ENCODE measurements at regions not wholly inside any gene's neighbourhood (a gene's known extent, or its start where the extent isn't known, plus 50 kb on each side); places are given as distances from the start of the nearest gene placed in this dataset.

GRCh38 chr22:48761546-48761945 lies 1066.1 kb downstream of the BRD1 start:
- Histone ChIP-seq H3K9me3 (ENCODE audit: control insufficient read depth, insufficient read depth, low read depth, low read length) (no peaks in the 10 kb centered on the region), H3K36me3 (ENCODE audit: control insufficient read depth in 2 of 2, insufficient read depth in 1 of 2, low read length in 2 of 2) (no peaks in the 10 kb centered on the region), H3K27ac (ENCODE audit: extremely low read depth, low read depth, low read length) (no peak overlapping the region), H3K4me3 (ENCODE audit: low read depth, low read length) (no peak overlapping the region), H3K4me1 (ENCODE audit: control insufficient read depth, insufficient read depth, low read length) (no peaks in the 10 kb centered on the region)
- no peak for TF ChIP-seq ZNF223 (tag by site-specific recombination; IDR thresholded peaks at IDR 0.05)
- TF ChIP-seq ZNF274 (IDR thresholded peaks at IDR 0.05; ENCODE audit: low read length), result no peak
- TF ChIP-seq ZNF274 (tag by site-specific recombination; IDR thresholded peaks at IDR 0.05; ENCODE audit: borderline replicate concordance), result no peak
- TF ChIP-seq ZNF658 (tag by site-specific recombination; IDR thresholded peaks at IDR 0.05), result no peak
- no peak for TF ChIP-seq ZNF24 (tag by site-specific recombination; IDR thresholded peaks at IDR 0.05)
- no peak for TF ChIP-seq ZNF362 (tag by site-specific recombination; IDR thresholded peaks at IDR 0.05)
- no peak for TF ChIP-seq ZNF23 (tag by site-specific recombination; IDR thresholded peaks at IDR 0.05; ENCODE audit: borderline replicate concordance)
- no peak for TF ChIP-seq ZNF791 (tag by site-specific recombination; IDR thresholded peaks at IDR 0.05)
- ChIA-PET CTCF (interaction anchor here (1.8 kb wide), 1 partner anchor 22 kb away, joined by 5 read pairs; no protein-coding TSS in a partner anchor), POLR2A (no interaction called here)

GRCh38 chr22:48760481-48761390 lies 1066.9 kb downstream of the BRD1 start:
- no peak for TF ChIP-seq ZNF660 (tag by site-specific recombination; IDR thresholded peaks at IDR 0.05)
- TF ChIP-seq ZNF596 (tag by site-specific recombination; IDR thresholded peaks at IDR 0.05), result no peak
- no peak for TF ChIP-seq ZNF555 (tag by site-specific recombination; conservative IDR thresholded peaks at IDR 0.05)
- TF ChIP-seq ZNF292 (tag by site-specific recombination; IDR thresholded peaks at IDR 0.05; ENCODE audit: borderline replicate concordance, low read depth), result no peak
- no peak for TF ChIP-seq GLI2 (tag by site-specific recombination; IDR thresholded peaks at IDR 0.05; ENCODE audit: borderline replicate concordance, low read depth)
- no peak for TF ChIP-seq ZNF585B (tag by site-specific recombination; IDR thresholded peaks at IDR 0.05)
- TF ChIP-seq BCL6B (tag by site-specific recombination; IDR thresholded peaks at IDR 0.05), result no peak
- TF ChIP-seq BCL11B (tag by site-specific recombination; IDR thresholded peaks at IDR 0.05; ENCODE audit: low read depth), result no peak
- no peak for TF ChIP-seq ATF2 (tag by site-specific recombination; IDR thresholded peaks at IDR 0.05; ENCODE audit: low read depth)
- TF ChIP-seq ZNF518A (tag by site-specific recombination; conservative IDR thresholded peaks at IDR 0.05; ENCODE audit: low read depth), result no peak
- no peak for TF ChIP-seq ZBTB48 (tag by site-specific recombination; IDR thresholded peaks at IDR 0.05)
- TF ChIP-seq ZNF184 (tag by site-specific recombination; IDR thresholded peaks at IDR 0.05), result no peak
- TF ChIP-seq ZNF175 (tag by site-specific recombination; IDR thresholded peaks at IDR 0.05), result no peak
- no peak for TF ChIP-seq ZNF701 (tag by site-specific recombination; IDR thresholded peaks at IDR 0.05)
- TF ChIP-seq KLF1 (tag by site-specific recombination; IDR thresholded peaks at IDR 0.05), result no peak
- no peak for TF ChIP-seq ZNF350 (tag by site-specific recombination; IDR thresholded peaks at IDR 0.05)
- TF ChIP-seq ZNF658 (tag by site-specific recombination; IDR thresholded peaks at IDR 0.05), result no peak
- TF ChIP-seq ZNF394 (tag by site-specific recombination; IDR thresholded peaks at IDR 0.05; ENCODE audit: borderline replicate concordance), result no peak
- TF ChIP-seq ZNF514 (tag by site-specific recombination; IDR thresholded peaks at IDR 0.05), result no peak
- no peaks in the 10 kb centered on the region for H3K36me3 ChIP-seq (ENCODE audit: control insufficient read depth in 2 of 2, insufficient read depth in 1 of 2, low read length in 2 of 2)
- CTCF ChIA-PET, result interaction anchor here (0.7 to 1.8 kb wide), 3 partner anchors 22 to 208 kb away, joined by 3 to 5 read pairs (median 3); no protein-coding TSS in a partner anchor
- no peak overlapping the region for H3K4me3 ChIP-seq (ENCODE audit: low read depth, low read length)
- POLR2A ChIA-PET, result no interaction called here
- no peaks in the 10 kb centered on the region for H3K4me1 ChIP-seq (ENCODE audit: control insufficient read depth, insufficient read depth, low read length)
- no peaks in the 10 kb centered on the region for H3K9me3 ChIP-seq (ENCODE audit: control insufficient read depth, insufficient read depth, low read depth, low read length)
- H3K27ac ChIP-seq (ENCODE audit: extremely low read depth, low read depth, low read length), result no peak overlapping the region
